Fibroblast of mammary gland (primary cell): ENCODE measurements at regions not wholly inside any gene's neighbourhood (a gene's known extent, or its start where the extent isn't known, plus 50 kb on each side); places are given as distances from the start of the nearest gene placed in this dataset.

Experiments used
- DNase-seq: peaks from one replicate; pipeline ENCODE4 v3.0.0-alpha.2; 2010; ENCODE audit warnings: low read depth
- H3K4me3 ChIP-seq: 2 replicates; pipeline ENCODE4 v1.5.1; 2011; ENCODE audit warnings: low read depth, mild to moderate bottlenecking, low read length, moderate library complexity; ENCODE audit not compliant: control insufficient read depth
- CTCF ChIP-seq: conservative IDR thresholded peaks from 2 replicates; pipeline ENCODE4 v1.5.1; 2011; ENCODE audit warnings: low read depth, low read length, inconsistent platforms; ENCODE audit not compliant: control insufficient read depth, insufficient read depth

- H3K4me3 ChIP-seq, result no peak overlapping the region
- DNase-seq, result no peak
- no peak for TF ChIP-seq CTCF
These were observed 50.2 kb upstream of the VGLL3 start for GRCh38 chr3:87041191-87041590.
